ENCODE measurements at regions not wholly inside any gene's neighbourhood (a gene's known extent, or its start where the extent isn't known, plus 50 kb on each side); places are given as distances from the start of the nearest gene placed in this dataset.
A peak's percentile ranks its signal among the peaks of the same experiment; 100 is the strongest.

- DNase-seq (ENCODE audit: low read depth): no peak
These were observed 191.3 kb upstream of the PRKCQ start for GRCh38 chr10:6771331-6771730.

GRCh38 chr10:6770846-6771245 lies 190.8 kb upstream of the PRKCQ start:
- no peak for DNase-seq (ENCODE audit: low read depth)

- no peak for DNase-seq (ENCODE audit: low read depth)
These were observed 189.8 kb upstream of the PRKCQ start for GRCh38 chr10:6769704-6770417.

DNA sequence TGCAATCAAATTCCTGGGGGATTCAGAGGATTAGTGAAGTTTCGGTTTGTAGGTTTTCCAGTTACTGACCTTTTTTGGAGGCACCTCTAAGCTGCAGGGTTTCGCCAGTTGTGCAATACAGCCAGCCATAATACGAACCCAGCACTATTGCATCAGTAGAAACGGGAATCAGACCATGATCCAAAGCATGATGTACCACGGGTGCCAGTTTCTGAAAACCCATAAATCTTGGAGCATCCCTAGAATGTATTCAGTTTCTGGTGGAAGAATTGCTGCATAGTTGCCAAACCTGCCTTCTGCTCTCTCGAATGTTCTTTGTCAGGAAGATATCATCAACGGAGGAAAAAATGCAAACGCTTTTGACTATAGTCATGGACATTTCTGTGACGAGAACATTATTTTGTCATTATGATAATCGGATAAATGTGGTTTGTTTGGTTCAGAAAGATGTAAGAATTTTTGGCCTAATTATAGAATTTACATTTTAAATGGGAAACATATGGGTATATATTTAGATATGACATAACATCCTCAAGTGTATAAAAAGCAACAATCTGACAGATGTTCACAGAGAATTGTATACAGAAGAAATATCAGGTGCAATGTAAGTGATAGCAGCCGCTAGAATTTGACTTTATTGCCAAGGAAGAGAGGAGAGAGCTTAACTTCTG lies 186.2 kb upstream of the PRKCQ start:
- peak; percentile 36 for DNase-seq (ENCODE audit: low read depth)

DNA sequence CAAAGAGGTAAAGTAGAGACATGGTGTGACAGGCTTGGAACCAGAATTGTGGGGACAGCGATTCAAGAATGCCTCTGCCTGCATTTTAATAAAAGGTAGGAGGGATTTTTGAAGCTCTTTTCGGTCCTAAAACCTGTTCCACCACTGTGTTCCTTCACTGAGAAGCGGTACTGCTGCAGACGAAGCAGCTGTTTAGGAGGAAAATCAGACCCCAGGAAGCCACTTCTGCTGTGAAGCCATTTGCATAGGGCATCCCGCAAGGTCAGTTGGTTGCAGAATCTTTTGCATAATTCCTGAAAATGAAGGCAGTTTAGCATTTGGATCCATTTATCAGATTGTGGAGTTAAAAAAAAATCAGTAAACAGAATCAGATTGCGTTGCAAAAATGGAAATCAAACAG lies 183.3 kb upstream of the PRKCQ start:
- DNase-seq (ENCODE audit: low read depth): no peak

- no peak for DNase-seq (ENCODE audit: low read depth)
These were observed 182.9 kb upstream of the PRKCQ start for GRCh38 chr10:6763001-6763400.

DNA sequence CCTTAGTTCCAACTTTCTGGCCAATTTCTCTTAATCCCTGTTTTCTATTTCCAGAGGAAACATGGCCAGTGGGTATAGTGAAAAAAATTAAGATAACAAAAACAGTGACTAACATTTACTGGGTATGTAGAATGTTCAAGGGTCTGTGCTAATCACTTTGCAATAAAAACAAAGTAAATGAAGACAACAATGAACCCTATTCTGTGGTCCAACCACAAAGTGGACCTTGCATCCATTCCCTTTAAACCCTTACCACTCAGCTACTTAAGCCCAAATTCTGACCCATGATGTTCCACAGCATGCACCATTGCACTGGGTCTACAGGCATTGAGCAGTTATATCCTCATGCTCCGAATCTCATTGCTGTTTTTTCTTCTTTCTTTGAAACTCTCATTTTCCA lies 179.9 kb upstream of the PRKCQ start:
- DNase-seq (ENCODE audit: low read depth): no peak

DNA sequence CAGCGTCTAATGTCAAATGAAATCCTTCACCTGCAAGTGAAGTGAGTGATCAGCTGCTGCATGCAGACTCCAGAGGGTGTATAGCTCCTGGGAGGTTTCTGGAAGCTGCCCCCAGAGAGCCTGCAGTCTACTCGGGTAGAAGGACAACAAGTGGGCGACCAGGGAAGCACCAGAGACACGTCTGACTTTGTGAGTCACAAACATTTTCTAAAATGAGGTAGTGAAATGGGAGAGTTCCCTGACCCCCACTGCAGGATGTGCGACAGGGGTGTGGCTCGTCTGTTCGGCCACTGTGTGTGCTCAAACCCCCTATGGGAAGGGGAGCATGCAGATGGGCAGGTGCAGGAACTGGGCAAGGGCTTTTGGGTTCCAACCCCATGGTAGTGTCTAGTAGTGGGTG lies 177.1 kb upstream of the PRKCQ start:
- DNase-seq (ENCODE audit: low read depth): no peak

- no peak for DNase-seq (ENCODE audit: low read depth)
These were observed 176.6 kb upstream of the PRKCQ start for GRCh38 chr10:6756716-6757115.

DNA sequence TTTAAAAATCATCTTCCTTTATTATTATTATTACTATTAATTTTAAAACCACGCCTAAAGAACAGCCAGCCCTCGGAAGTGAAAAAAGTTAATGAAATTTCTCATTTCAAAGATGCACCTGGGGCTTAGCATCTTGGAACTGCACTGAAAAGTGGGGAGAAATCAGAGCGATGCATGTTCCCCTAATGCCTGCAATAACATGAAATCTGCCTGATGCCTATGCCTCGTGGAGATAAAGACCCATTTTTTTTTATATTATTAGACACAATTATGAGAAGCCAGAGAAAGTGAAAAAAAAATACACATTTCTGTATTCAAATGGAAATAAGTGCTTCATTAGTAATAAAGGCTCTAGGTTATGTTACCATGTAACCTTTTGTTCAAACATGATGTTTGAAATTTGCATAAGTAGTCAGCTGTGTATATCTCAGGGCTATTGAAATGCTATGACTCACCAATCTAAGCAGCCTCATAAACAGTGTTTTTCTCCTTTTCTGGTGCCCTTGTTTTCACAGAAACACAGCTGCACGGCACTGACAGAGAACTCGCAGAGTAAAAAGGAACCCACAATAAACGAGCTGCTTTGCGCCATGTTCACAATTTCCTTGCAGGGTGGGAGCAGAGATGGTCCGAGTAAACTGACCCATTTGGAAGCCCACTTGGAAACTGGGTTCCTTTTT lies 175.8 kb upstream of the PRKCQ start:
- DNase-seq (ENCODE audit: low read depth): no peak

DNA sequence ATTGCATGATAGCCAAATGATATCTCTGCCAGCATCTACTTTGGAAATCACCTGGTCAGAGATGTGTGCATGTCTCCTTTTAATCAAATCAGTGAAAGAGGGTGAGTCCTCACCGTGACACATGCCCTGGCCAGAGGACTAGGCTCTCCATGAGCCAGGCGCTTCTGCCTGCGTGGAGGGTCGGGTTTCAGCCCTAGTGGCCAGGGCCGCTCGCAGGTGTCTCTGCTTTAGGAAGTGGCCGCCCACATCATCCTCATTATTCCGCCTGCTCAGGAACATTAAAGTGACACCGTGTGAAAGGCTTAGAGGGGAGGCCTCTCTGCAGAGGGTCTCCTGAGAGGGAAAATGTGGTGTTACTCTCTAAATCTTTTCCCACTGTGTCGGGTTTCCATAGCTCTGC lies 173.6 kb upstream of the PRKCQ start:
- no peak for DNase-seq (ENCODE audit: low read depth)

DNA sequence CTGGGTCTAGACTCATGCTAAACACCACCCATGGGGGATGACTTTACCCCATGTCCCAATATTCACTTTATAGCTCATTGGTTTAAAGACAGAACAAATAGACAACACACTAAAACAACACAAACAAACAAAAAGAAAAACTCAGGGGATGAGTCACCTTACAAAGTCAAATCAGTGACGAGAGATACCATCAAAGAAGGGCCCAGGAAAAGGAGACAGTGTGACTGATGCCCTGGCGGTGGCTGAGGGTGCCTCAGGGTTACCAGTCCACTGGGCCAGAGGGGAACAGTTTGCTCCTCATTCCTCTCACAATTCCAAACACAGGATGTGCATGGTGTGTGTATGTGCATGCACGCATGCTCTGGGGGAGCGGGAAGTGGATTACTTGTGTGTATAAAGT lies 171.3 kb upstream of the PRKCQ start:
- no peak for DNase-seq (ENCODE audit: low read depth)

DNA sequence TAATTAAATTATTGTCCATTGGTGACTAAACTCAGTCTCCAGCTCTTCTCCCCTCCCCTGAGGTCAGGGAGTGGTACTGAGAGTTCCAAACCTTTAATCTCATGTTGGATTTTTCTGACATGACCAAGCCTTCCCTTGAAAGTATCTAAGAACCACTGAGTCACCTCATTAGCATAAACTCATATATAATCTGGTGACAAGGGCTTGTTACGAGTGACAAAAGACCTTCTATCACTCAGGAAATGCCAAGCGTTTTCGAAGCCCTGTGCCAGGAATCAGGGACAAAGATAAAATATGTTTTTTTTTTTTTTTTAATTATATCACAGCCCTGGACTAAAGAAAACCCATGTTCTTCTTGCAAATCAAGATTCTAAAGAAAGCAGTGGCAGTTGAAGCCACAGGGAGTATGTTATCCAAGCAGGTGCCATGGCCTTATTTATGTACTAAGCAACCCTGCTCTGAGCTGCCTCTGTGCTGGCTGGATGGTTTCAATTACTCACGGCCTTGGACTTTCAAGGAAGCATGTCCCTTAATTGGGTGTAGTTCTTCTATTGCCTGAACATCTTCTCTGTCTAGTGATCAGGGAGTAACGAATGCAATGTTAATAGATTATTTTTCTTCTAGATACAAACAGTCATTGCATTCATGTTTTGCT lies 169.0 kb upstream of the PRKCQ start:
- DNase-seq (ENCODE audit: low read depth): no peak

DNA sequence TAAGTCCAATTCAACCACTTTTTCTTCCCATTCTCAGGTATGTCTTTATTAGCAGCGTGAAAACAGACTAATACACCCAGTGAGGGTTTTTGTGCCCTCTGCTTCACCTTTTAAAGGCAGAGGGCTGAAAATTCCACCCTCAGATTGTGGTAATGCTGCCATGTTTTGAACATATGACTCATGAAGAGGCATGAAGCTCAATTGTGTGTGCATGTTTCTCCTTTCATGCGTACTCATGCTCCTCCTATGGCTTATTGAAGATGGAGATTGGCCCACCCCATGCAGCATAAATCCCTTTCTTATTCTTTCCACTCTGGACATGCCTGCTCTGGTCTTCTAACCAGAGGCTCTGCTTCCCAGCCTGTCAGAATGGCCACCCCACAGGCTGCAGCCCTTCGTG lies 168.0 kb upstream of the PRKCQ start:
- DNase-seq (ENCODE audit: low read depth): no peak

GRCh38 chr10:6746782-6747181 lies 166.7 kb upstream of the PRKCQ start:
- no peak for DNase-seq (ENCODE audit: low read depth)

GRCh38 chr10:6743291-6743849 lies 163.3 kb upstream of the PRKCQ start:
- no peak for DNase-seq (ENCODE audit: low read depth)

GRCh38 chr10:6741541-6741941 lies 161.5 kb upstream of the PRKCQ start:
- no peak for DNase-seq (ENCODE audit: low read depth)

- DNase-seq (ENCODE audit: low read depth): no peak
These were observed 159.6 kb upstream of the PRKCQ start for GRCh38 chr10:6739530-6740174.

DNA sequence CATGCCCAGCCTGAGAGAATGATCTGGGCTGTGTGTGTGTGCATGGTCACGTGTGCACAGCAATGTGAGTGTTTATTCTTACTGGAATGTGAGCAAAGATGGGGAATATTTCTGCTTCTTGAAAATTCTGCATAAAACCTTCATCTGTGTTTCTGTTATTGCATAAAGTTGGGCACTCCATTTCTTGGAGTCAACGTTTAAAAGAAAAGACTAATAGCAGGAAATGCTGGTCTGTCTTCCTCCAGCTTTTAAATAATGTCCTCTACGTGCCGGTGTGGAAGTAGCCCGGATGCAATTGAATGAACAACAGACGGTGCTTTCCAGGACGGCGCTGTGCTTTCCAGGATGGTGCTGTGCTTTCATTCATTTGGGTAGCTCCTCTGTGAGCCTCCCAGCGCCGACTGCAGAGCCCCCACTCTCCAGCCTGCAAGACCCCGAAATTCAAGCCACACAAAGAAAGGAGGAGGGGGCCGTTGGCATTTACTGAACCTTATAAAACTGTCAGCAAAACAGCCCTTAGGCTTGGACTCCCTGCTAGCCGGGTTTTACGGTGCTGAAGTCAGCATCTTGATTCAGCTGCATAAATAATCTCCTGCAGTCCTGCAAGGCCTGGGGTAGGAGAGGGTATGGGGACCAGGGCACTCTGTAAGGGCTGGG lies 158.2 kb upstream of the PRKCQ start:
- no peak for DNase-seq (ENCODE audit: low read depth)

DNA sequence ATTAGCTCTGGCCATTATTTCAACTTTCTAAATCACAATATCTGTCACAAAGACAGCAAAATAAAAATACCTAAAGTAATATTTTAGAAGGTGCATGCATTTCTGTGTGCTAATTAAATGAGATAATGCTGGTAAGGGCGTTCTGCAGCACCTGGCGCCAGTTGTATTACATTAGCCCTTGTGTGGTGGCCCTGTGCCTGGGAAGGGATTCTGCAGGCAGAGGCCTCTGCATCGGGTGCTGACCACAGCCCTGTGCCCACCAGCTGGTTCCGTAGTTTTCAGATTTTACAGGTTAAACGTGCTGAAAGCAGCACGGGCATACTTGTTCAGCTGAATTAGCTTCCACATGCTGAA lies 157.7 kb upstream of the PRKCQ start:
- DNase-seq (ENCODE audit: low read depth): no peak

DNA sequence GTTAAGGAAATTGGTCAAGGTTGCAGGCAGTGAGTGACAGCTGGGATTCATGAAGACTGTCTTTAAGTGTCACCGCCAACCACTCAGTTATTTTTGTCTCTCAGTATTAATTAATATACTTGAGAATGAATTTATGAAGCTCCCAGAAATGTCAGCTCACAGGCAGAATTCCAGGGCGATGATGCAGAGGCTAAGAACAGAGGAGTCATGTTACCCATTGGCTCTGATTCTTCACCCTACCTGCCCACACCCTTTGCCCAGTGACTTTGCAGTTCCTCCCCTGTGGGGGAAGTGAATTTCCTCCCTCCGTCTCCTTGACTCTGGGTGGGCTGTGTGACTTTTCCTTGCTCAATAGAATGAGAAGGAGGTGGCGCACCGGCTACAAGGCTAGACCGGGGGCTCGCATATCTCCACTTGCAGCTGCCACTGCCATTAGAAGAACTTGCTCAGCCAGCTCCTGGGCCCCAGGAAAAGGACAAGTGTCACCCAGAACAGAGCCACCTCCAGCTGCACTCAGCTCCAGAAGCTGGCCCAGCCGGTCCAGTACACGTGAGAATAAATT lies 157.1 kb upstream of the PRKCQ start:
- no peak for DNase-seq (ENCODE audit: low read depth)
